CD14-positive monocyte (primary cell): ENCODE measurements at regions not wholly inside any gene's neighbourhood (a gene's known extent, or its start where the extent isn't known, plus 50 kb on each side); places are given as distances from the start of the nearest gene placed in this dataset.

Experiments used
- DNase-seq, 3 donors: peaks; one replicate each; pipeline ENCODE4 v3.0.0-alpha.2; 2011 to 2022
- H2AFZ ChIP-seq: 2 replicates; pipeline ENCODE4 v1.6.0; 2012; ENCODE audit warnings: mild to moderate bottlenecking, low read depth, low read length, inconsistent platforms; ENCODE audit not compliant: insufficient read depth, poor library complexity, severe bottlenecking
- H3K27ac ChIP-seq, 2 donors: 1 replicate in 1 of 2; 2 replicates in 1 of 2; pipeline ENCODE4 v1.5.1; 2012 to 2013; ENCODE audit warnings: low read length in 2 of 2, control low read depth in 1 of 2, inconsistent platforms in 1 of 2, low read depth in 1 of 2, mild to moderate bottlenecking in 1 of 2
- H3K27me3 ChIP-seq, 2 donors: one replicate each; pipeline versions ENCODE4 v1.6.0 to v1.6.1; 2011 to 2013; ENCODE audit warnings: low read length in 2 of 2; ENCODE audit not compliant: control insufficient read depth in 2 of 2, insufficient read depth in 2 of 2
- H3K36me3 ChIP-seq, 2 donors: replicated peaks in 1 of 2; 1 replicate in 1 of 2; 2 replicates in 1 of 2; pipeline versions ENCODE4 v1.5.1 to v1.6.1; 2012 to 2013; ENCODE audit warnings: low read length in 2 of 2, control low read depth in 1 of 2, inconsistent platforms in 1 of 2, mild to moderate bottlenecking in 1 of 2; ENCODE audit not compliant: insufficient read depth in 2 of 2, control insufficient read depth in 1 of 2
- H3K4me1 ChIP-seq, 2 donors: 1 replicate in 1 of 2; 2 replicates in 1 of 2; pipeline versions ENCODE4 v1.5.1 to v1.6.1; 2012 to 2013; ENCODE audit warnings: low read length in 2 of 2, control low read depth in 1 of 2, inconsistent platforms in 1 of 2, mild to moderate bottlenecking in 1 of 2, moderate library complexity in 1 of 2; ENCODE audit not compliant: insufficient read depth in 2 of 2, control insufficient read depth in 1 of 2
- H3K4me2 ChIP-seq: replicated peaks from 2 replicates; pipeline ENCODE3; 2012; ENCODE audit warnings: low read length, moderate library complexity, mild to moderate bottlenecking; ENCODE audit not compliant: poor library complexity, severe bottlenecking; ENCODE audit errors: extremely low read depth
- H3K4me3 ChIP-seq, 3 experiments: fragments of 200-600 bp in 1 of 3; sonication (generic) in 1 of 3; replicated peaks in 1 of 3; 1 replicate in 2 of 3; 2 replicates in 1 of 3; pipeline ENCODE4 v1.5.1; 2011 to 2013; ENCODE audit warnings: low read length in 3 of 3, mild to moderate bottlenecking in 3 of 3, control low read depth in 2 of 3, low read depth in 2 of 3, inconsistent platforms in 1 of 3, moderate library complexity in 1 of 3
- H3K79me2 ChIP-seq: 2 replicates; pipeline ENCODE4 v1.6.0; 2012; ENCODE audit warnings: mild to moderate bottlenecking, control low read depth, inconsistent platforms, low read length, moderate library complexity; ENCODE audit not compliant: insufficient read depth
- H3K9ac ChIP-seq: 2 replicates; pipeline ENCODE4 v1.6.0; 2017; ENCODE audit warnings: low read length, mild to moderate bottlenecking; ENCODE audit not compliant: insufficient read depth, poor library complexity, severe bottlenecking
- H3K9me3 ChIP-seq, 2 donors: replicated peaks in 1 of 2; 1 replicate in 1 of 2; 2 replicates in 1 of 2; pipeline versions ENCODE4 v1.5.1 to v1.6.1; 2012 to 2013; ENCODE audit warnings: low read length in 2 of 2, control low read depth in 1 of 2; ENCODE audit not compliant: control insufficient read depth in 1 of 2, insufficient read depth in 1 of 2
- H4K20me1 ChIP-seq: 2 replicates; pipeline ENCODE4 v1.6.0; 2012; ENCODE audit warnings: mild to moderate bottlenecking, low read length, control low read depth, moderate library complexity; ENCODE audit not compliant: insufficient read depth
- H3K27ac Mint-ChIP-seq, 7 donors: one replicate each; pipeline ENCODE4 v1.8.0; 2020; ENCODE audit warnings: mild to moderate bottlenecking in 7 of 7, mixed read lengths in 7 of 7, moderate library complexity in 6 of 7, inconsistent platforms in 2 of 7
- H3K27me3 Mint-ChIP-seq, 3 donors: one replicate each; pipeline ENCODE4 v1.8.0; 2021 to 2022; ENCODE audit warnings: low read depth in 3 of 3, mild to moderate bottlenecking in 3 of 3, mixed read lengths in 3 of 3, moderate library complexity in 3 of 3, inconsistent platforms in 1 of 3
- H3K36me3 Mint-ChIP-seq, 2 donors: one replicate each; pipeline ENCODE4 v1.8.0; 2020; ENCODE audit warnings: mixed read lengths in 2 of 2, inconsistent platforms in 1 of 2, mild to moderate bottlenecking in 1 of 2
- H3K4me1 Mint-ChIP-seq: one replicate; pipeline ENCODE4 v1.8.0; 2020; ENCODE audit warnings: mild to moderate bottlenecking, mixed read lengths
- H3K4me3 Mint-ChIP-seq, 2 donors: one replicate each; pipeline ENCODE4 v1.8.0; 2020; ENCODE audit warnings: mild to moderate bottlenecking in 2 of 2, mixed read lengths in 2 of 2, moderate library complexity in 1 of 2
- H3K9me3 Mint-ChIP-seq, 7 donors: one replicate each; pipeline ENCODE4 v1.8.0; 2020 to 2022; ENCODE audit warnings: mixed read lengths in 7 of 7, mild to moderate bottlenecking in 6 of 7, moderate library complexity in 6 of 7, inconsistent platforms in 2 of 7
- WGBS: methylation state at CpG from one replicate; pipeline ENCODE4 v1.1.5; 2013; ENCODE audit warnings: missing lambda C conversion rate; ENCODE audit not compliant: insufficient coverage; 5-methylcytosine and 5-hydroxymethylcytosine counted together
- intact Hi-C, 2 donors: fragments of 100-400 bp; cut with micrococcal nuclease; formaldehyde crosslinking; loops; one replicate each; pipeline versions ENCODE4 v1.15.0 to v1.15.1; 2023
- TF ChIP-seq, protein P1 (sequence below): fragments of 200-600 bp; IDR thresholded peaks from one replicate; pipeline ENCODE4 v1.8.0; 2022; ENCODE audit warnings: antibody characterized with exemption, mild to moderate bottlenecking

DNA sequence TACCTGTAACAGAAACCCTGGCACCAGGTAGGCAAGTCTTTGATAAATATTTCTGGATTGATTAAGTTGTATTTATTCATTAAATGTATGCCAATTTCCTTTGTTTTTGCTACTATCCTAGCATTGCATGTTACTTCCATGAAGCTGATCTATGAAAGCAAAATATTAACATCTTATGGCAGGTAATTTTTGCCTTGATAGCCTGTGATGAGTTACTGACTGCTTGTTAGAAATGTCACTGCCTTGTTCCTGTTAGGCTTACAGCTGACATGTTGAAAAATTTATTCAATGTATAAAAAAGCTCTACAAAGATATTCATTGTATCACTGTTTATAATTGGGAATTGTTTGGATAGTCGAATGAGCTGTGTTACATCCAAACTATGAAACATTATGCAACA is 830.1 kb downstream of the TUSC7 start:
- H3K4me1 Mint-ChIP-seq, result no peaks in the 10 kb centered on the region
- H3K4me1 ChIP-seq, result no peaks in the 10 kb centered on the region
- DNase-seq, result no peak
- no peak overlapping the region for H3K4me3 Mint-ChIP-seq
- TF ChIP-seq, protein P1, sequence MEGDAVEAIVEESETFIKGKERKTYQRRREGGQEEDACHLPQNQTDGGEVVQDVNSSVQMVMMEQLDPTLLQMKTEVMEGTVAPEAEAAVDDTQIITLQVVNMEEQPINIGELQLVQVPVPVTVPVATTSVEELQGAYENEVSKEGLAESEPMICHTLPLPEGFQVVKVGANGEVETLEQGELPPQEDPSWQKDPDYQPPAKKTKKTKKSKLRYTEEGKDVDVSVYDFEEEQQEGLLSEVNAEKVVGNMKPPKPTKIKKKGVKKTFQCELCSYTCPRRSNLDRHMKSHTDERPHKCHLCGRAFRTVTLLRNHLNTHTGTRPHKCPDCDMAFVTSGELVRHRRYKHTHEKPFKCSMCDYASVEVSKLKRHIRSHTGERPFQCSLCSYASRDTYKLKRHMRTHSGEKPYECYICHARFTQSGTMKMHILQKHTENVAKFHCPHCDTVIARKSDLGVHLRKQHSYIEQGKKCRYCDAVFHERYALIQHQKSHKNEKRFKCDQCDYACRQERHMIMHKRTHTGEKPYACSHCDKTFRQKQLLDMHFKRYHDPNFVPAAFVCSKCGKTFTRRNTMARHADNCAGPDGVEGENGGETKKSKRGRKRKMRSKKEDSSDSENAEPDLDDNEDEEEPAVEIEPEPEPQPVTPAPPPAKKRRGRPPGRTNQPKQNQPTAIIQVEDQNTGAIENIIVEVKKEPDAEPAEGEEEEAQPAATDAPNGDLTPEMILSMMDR, result no peak
- H3K4me2 ChIP-seq, result no peak overlapping the region
- peaks cover 0 to 2% of the 10 kb centered on the region in 2 donors for H3K27me3 ChIP-seq
- H3K27me3 Mint-ChIP-seq, result peaks cover 2 to 6% (median 2%) of the 10 kb centered on the region in 3 donors
- no peaks in the 10 kb centered on the region for H3K79me2 ChIP-seq
- H3K36me3 ChIP-seq, result no peaks in the 10 kb centered on the region
- intact Hi-C loops, result no loop called here
- no peaks in the 10 kb centered on the region for H4K20me1 ChIP-seq
- no peaks in the 10 kb centered on the region for H3K9me3 ChIP-seq
- no peak overlapping the region for H2AFZ ChIP-seq
- H3K36me3 Mint-ChIP-seq, result no peaks in the 10 kb centered on the region
- peaks cover 0 to 6% (median 0%) of the 10 kb centered on the region in 7 donors for H3K9me3 Mint-ChIP-seq
- no CpG with 5 or more reads among the region's 1 CpG for WGBS
- no peak overlapping the region for H3K27ac ChIP-seq
- no peak overlapping the region for H3K27ac Mint-ChIP-seq
- no peak overlapping the region for H3K4me3 ChIP-seq
- no peak overlapping the region for H3K9ac ChIP-seq

DNA sequence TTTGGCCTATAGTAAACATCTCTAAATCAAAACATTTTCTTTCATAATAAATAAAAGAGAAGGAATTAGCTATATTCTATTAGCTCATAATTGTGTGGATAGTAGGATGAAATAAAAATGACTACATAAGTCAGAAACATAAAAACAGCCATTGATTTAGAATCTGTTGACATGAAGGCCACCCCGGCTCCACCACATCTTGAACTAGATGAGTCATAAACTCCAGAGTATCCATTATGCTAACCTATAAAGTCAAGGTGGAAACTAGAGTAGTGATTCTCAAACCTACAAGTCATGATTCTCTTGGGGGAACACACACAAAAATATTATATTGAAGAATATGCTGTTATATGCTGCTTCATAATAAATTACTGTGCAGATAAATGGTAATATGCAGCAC is 831.0 kb downstream of the TUSC7 start:
- Histone ChIP-seq H3K4me2 (no peak overlapping the region), H3K9me3 (no peaks in the 10 kb centered on the region), H3K36me3 (no peaks in the 10 kb centered on the region), H3K4me3 (no peak overlapping the region), H3K9ac (no peak overlapping the region), H4K20me1 (no peaks in the 10 kb centered on the region), H3K27me3 (peaks cover 0 to 2% of the 10 kb centered on the region in 2 donors), H3K79me2 (no peaks in the 10 kb centered on the region), H3K4me1 (no peaks in the 10 kb centered on the region), H2AFZ (no peak overlapping the region), H3K27ac (no peak overlapping the region)
- no peak overlapping the region for H3K27ac Mint-ChIP-seq
- TF ChIP-seq, protein P1, result no peak
- H3K27me3 Mint-ChIP-seq, result peaks cover 2 to 6% (median 5%) of the 10 kb centered on the region in 3 donors
- H3K9me3 Mint-ChIP-seq, result peaks cover 0 to 6% (median 0%) of the 10 kb centered on the region in 7 donors
- intact Hi-C loops, result no loop called here
- no peaks in the 10 kb centered on the region for H3K36me3 Mint-ChIP-seq
- H3K4me3 Mint-ChIP-seq, result no peak overlapping the region
- DNase-seq, result no peak
- no CpG with 5 or more reads among the region's 1 CpG for WGBS
- no peaks in the 10 kb centered on the region for H3K4me1 Mint-ChIP-seq
